GM18907 (cell line): ENCODE measurements at regions not wholly inside any gene's neighbourhood (a gene's known extent, or its start where the extent isn't known, plus 50 kb on each side); places are given as distances from the start of the nearest gene placed in this dataset.

ENCODE experiments used
- ATAC-seq: cut with Tn5 transposase; IDR thresholded peaks from one replicate; pipeline ENCODE4 v1.9.1; 2021; ENCODE audit warnings: mild to moderate bottlenecking, moderate library complexity; ENCODE audit not compliant: unreplicated experiment

- ATAC-seq, result peak; percentile 82
Observed at GRCh38 chr2:57892920-57893319, 153.7 kb upstream of the VRK2 start.

- ATAC-seq, result no peak
Observed at GRCh38 chr2:57893347-57893746, 153.3 kb upstream of the VRK2 start.

GRCh38 chr2:57893786-57894185 lies 152.8 kb upstream of the VRK2 start:
- ATAC-seq, result no peak

- no peak for ATAC-seq
Observed at GRCh38 chr2:57894381-57894780, 152.2 kb upstream of the VRK2 start.

- no peak for ATAC-seq
Observed at GRCh38 chr2:57897920-57898319, 148.7 kb upstream of the VRK2 start.

GRCh38 chr2:57899898-57900297 lies 146.7 kb upstream of the VRK2 start:
- ATAC-seq, result no peak

- no peak for ATAC-seq
Observed at GRCh38 chr2:57902578-57902977, 144.0 kb upstream of the VRK2 start.

- peak; percentile 74 for ATAC-seq
Observed at GRCh38 chr2:57906152-57906732, 140.4 kb upstream of the VRK2 start.

- no peak for ATAC-seq
Observed at GRCh38 chr2:57907411-57907810, 139.2 kb upstream of the VRK2 start.

GRCh38 chr2:57908736-57909161 lies 137.9 kb upstream of the VRK2 start:
- ATAC-seq, result peak; percentile 92

- ATAC-seq, result no peak
Observed at GRCh38 chr2:57918126-57918525, 128.5 kb upstream of the VRK2 start.

GRCh38 chr2:57920342-57920939 lies 126.2 kb upstream of the VRK2 start:
- ATAC-seq, result no peak

- ATAC-seq, result no peak
Observed at GRCh38 chr2:57934659-57935058, 111.9 kb upstream of the VRK2 start.

- ATAC-seq, result no peak
Observed at GRCh38 chr2:57936216-57936615, 110.4 kb upstream of the VRK2 start.

GRCh38 chr2:57937456-57937855 lies 109.2 kb upstream of the VRK2 start:
- no peak for ATAC-seq

GRCh38 chr2:57941816-57942215 lies 104.8 kb upstream of the VRK2 start:
- ATAC-seq, result no peak

GRCh38 chr2:57943315-57943714 lies 103.3 kb upstream of the VRK2 start:
- ATAC-seq, result no peak

- ATAC-seq, result no peak
Observed at GRCh38 chr2:57947398-57947797, 99.2 kb upstream of the VRK2 start.

- ATAC-seq, result no peak
Observed at GRCh38 chr2:57954020-57954419, 92.6 kb upstream of the VRK2 start.

GRCh38 chr2:57957238-57957637 lies 89.4 kb upstream of the VRK2 start:
- no peak for ATAC-seq

GRCh38 chr2:57959390-57959789 lies 87.2 kb upstream of the VRK2 start:
- ATAC-seq, result no peak

GRCh38 chr2:57962861-57963260 lies 83.7 kb upstream of the VRK2 start:
- no peak for ATAC-seq

GRCh38 chr2:57965219-57965618 lies 81.4 kb upstream of the VRK2 start:
- no peak for ATAC-seq
